ENCODE measurements at regions not wholly inside any gene's neighbourhood (a gene's known extent, or its start where the extent isn't known, plus 50 kb on each side); places are given as distances from the start of the nearest gene placed in this dataset.

DNA sequence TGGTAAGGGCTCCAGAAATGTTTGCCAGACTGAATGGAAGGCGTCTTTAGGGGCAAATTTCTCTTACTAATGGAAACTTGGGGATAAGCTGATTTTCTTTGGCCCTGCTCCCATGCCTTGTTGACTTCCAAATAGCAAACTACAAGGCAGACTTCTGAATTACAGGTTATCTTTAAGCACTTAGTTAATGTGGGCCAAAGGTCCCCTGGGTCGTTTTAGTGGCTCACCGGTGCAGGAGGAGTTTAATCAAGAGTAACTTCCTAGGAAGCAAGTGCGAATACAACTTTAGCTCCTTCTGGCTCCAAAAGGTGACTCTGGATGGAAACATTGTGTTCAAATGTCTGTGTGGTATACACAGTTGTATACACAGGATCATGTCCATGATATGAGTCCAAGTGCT is 323.6 kb downstream of the SLITRK2 start (continued):
- no peak for TF ChIP-seq NANOG (IDR thresholded peaks at IDR 0.05; ENCODE audit: insufficient read depth, low read depth, low read length, poor library complexity, severe bottlenecking)
- no peak for TF ChIP-seq TBP (IDR thresholded peaks at IDR 0.05; ENCODE audit: low read depth, low read length)
